ENCODE measurements at regions not wholly inside any gene's neighbourhood (a gene's known extent, or its start where the extent isn't known, plus 50 kb on each side); places are given as distances from the start of the nearest gene placed in this dataset.

- TF ChIP-seq CTCF (IDR thresholded peaks at IDR 0.05; ENCODE audit: control insufficient read depth, insufficient read depth, low read depth, low read length, missing control alignments): no peak
- H3K4me3 ChIP-seq (ENCODE audit: control insufficient read depth, low read depth, low read length): no peak overlapping the region
- no peak for DNase-seq (ENCODE audit: low read depth)
These were observed 197.3 kb downstream of the ZBTB18 start for GRCh38 chr1:244248426-244248825.

GRCh38 chr1:244252211-244252610 is 199.5 kb downstream of the ADSS2 start:
- no peak for DNase-seq (ENCODE audit: low read depth)
- no peak for TF ChIP-seq CTCF (IDR thresholded peaks at IDR 0.05; ENCODE audit: control insufficient read depth, insufficient read depth, low read depth, low read length, missing control alignments)
- no peak overlapping the region for H3K4me3 ChIP-seq (ENCODE audit: control insufficient read depth, low read depth, low read length)

GRCh38 chr1:244254467-244254866 is 197.2 kb downstream of the ADSS2 start:
- no peak overlapping the region for H3K4me3 ChIP-seq (ENCODE audit: control insufficient read depth, low read depth, low read length)
- DNase-seq (ENCODE audit: low read depth): no peak
- no peak for TF ChIP-seq CTCF (IDR thresholded peaks at IDR 0.05; ENCODE audit: control insufficient read depth, insufficient read depth, low read depth, low read length, missing control alignments)

- no peak overlapping the region for H3K4me3 ChIP-seq (ENCODE audit: control insufficient read depth, low read depth, low read length)
- TF ChIP-seq CTCF (IDR thresholded peaks at IDR 0.05; ENCODE audit: control insufficient read depth, insufficient read depth, low read depth, low read length, missing control alignments): no peak
- DNase-seq (ENCODE audit: low read depth): no peak
These were observed 196.2 kb downstream of the ADSS2 start for GRCh38 chr1:244255426-244255965.

GRCh38 chr1:244256086-244256676 is 195.5 kb downstream of the ADSS2 start:
- no peak for TF ChIP-seq CTCF (IDR thresholded peaks at IDR 0.05; ENCODE audit: control insufficient read depth, insufficient read depth, low read depth, low read length, missing control alignments)
- DNase-seq (ENCODE audit: low read depth): no peak
- H3K4me3 ChIP-seq (ENCODE audit: control insufficient read depth, low read depth, low read length): no peak overlapping the region

GRCh38 chr1:244264163-244264562 is 187.5 kb downstream of the ADSS2 start:
- no peak overlapping the region for H3K4me3 ChIP-seq (ENCODE audit: control insufficient read depth, low read depth, low read length)
- no peak for DNase-seq (ENCODE audit: low read depth)
- TF ChIP-seq CTCF (IDR thresholded peaks at IDR 0.05; ENCODE audit: control insufficient read depth, insufficient read depth, low read depth, low read length, missing control alignments): no peak
